Endothelial cell (in vitro differentiated cells): ENCODE measurements at regions not wholly inside any gene's neighbourhood (a gene's known extent, or its start where the extent isn't known, plus 50 kb on each side); places are given as distances from the start of the nearest gene placed in this dataset.
"Not testable (repeated sequence)": the region's sequence is repeated elsewhere in the genome, so short reads cannot be mapped to it uniquely, and the experiment has no call there.

Experiments
- DNase-seq: peaks from one replicate; pipeline ENCODE4 v3.0.0; 2021; ENCODE audit warnings: low spot score
- H3K27ac Mint-ChIP-seq: one replicate; pipeline ENCODE4 v1.8.0; 2021; ENCODE audit warnings: mixed read lengths, inconsistent platforms; ENCODE audit not compliant: unreplicated experiment
- H3K27me3 Mint-ChIP-seq: one replicate; pipeline ENCODE4 v1.8.0; 2021; ENCODE audit warnings: mild to moderate bottlenecking, moderate library complexity, mixed read lengths, inconsistent platforms; ENCODE audit not compliant: unreplicated experiment
- H3K36me3 Mint-ChIP-seq: one replicate; pipeline ENCODE4 v1.8.0; 2021; ENCODE audit warnings: mild to moderate bottlenecking, low read depth, mixed read lengths, inconsistent platforms; ENCODE audit not compliant: unreplicated experiment
- H3K4me1 Mint-ChIP-seq: one replicate; pipeline ENCODE4 v1.8.0; 2021; ENCODE audit warnings: mild to moderate bottlenecking, mixed read lengths, inconsistent platforms; ENCODE audit not compliant: unreplicated experiment
- H3K4me3 Mint-ChIP-seq: one replicate; pipeline ENCODE4 v1.8.0; 2021; ENCODE audit warnings: mild to moderate bottlenecking, mixed read lengths, inconsistent platforms; ENCODE audit not compliant: unreplicated experiment
- H3K9me3 Mint-ChIP-seq: one replicate; pipeline ENCODE4 v1.8.0; 2021; ENCODE audit warnings: mixed read lengths, inconsistent platforms; ENCODE audit not compliant: unreplicated experiment
- CTCF ChIP-seq: fragments of 200-600 bp; sonication (generic); IDR thresholded peaks from one replicate; pipeline ENCODE4 v1.5.0; 2021; ENCODE audit warnings: antibody characterized with exemption; ENCODE audit not compliant: unreplicated experiment

- Mint-ChIP-seq H3K4me3 (no peak overlapping the region), H3K36me3 (no peaks in the 10 kb centered on the region), H3K9me3 (no peaks in the 10 kb centered on the region), H3K27ac (no peak overlapping the region), H3K4me1 (no peaks in the 10 kb centered on the region), H3K27me3 (no peaks in the 10 kb centered on the region)
- DNase-seq = no peak
- TF ChIP-seq CTCF = no peak
These were observed 118.9 kb upstream of the CCDC180 start for GRCh38 chr9:97188545-97188944.

- not testable (repeated sequence) for DNase-seq, H3K9me3 Mint-ChIP-seq, H3K27me3 Mint-ChIP-seq, H3K4me3 Mint-ChIP-seq, H3K4me1 Mint-ChIP-seq, H3K27ac Mint-ChIP-seq, H3K36me3 Mint-ChIP-seq
These were observed 119.8 kb upstream of the CCDC180 start for GRCh38 chr9:97187706-97188105.

GRCh38 chr9:97186493-97186892, 121.0 kb upstream of the CCDC180 start:
- H3K4me3 Mint-ChIP-seq = no peak overlapping the region
- no peaks in the 10 kb centered on the region for H3K36me3 Mint-ChIP-seq
- no peak for DNase-seq
- H3K4me1 Mint-ChIP-seq = no peaks in the 10 kb centered on the region
- H3K9me3 Mint-ChIP-seq = no peaks in the 10 kb centered on the region
- TF ChIP-seq CTCF = no peak
- no peaks in the 10 kb centered on the region for H3K27me3 Mint-ChIP-seq
- H3K27ac Mint-ChIP-seq = no peak overlapping the region

GRCh38 chr9:97182532-97182931, 124.9 kb upstream of the CCDC180 start:
- H3K27me3 Mint-ChIP-seq, H3K36me3 Mint-ChIP-seq, H3K9me3 Mint-ChIP-seq, H3K27ac Mint-ChIP-seq, H3K4me3 Mint-ChIP-seq, DNase-seq, H3K4me1 Mint-ChIP-seq: not testable (repeated sequence)

- H3K27ac Mint-ChIP-seq = no peak overlapping the region
- no peaks in the 10 kb centered on the region for H3K9me3 Mint-ChIP-seq
- H3K4me3 Mint-ChIP-seq = no peak overlapping the region
- no peak for DNase-seq
- H3K36me3 Mint-ChIP-seq = no peaks in the 10 kb centered on the region
- H3K27me3 Mint-ChIP-seq = no peaks in the 10 kb centered on the region
- no peak for TF ChIP-seq CTCF
- peaks cover 4% of the 10 kb centered on the region for H3K4me1 Mint-ChIP-seq
These were observed 127.8 kb upstream of the CCDC180 start for GRCh38 chr9:97179616-97180015.

- Mint-ChIP-seq H3K9me3 (no peaks in the 10 kb centered on the region), H3K4me3 (no peak overlapping the region), H3K27ac (no peak overlapping the region), H3K27me3 (no peaks in the 10 kb centered on the region), H3K36me3 (peaks cover 8% of the 10 kb centered on the region), H3K4me1 (peaks cover 4% of the 10 kb centered on the region)
- TF ChIP-seq CTCF = no peak
- DNase-seq = no peak
These were observed 131.3 kb upstream of the CCDC180 start for GRCh38 chr9:97176206-97176605.

GRCh38 chr9:97168174-97168573, 129.2 kb upstream of the CTSV start:
- peak; percentile 16 for DNase-seq
- H3K27ac Mint-ChIP-seq, H3K36me3 Mint-ChIP-seq, H3K4me1 Mint-ChIP-seq, H3K9me3 Mint-ChIP-seq, H3K27me3 Mint-ChIP-seq, H3K4me3 Mint-ChIP-seq: not testable (repeated sequence)

- H3K36me3 Mint-ChIP-seq, H3K4me3 Mint-ChIP-seq, H3K27ac Mint-ChIP-seq, DNase-seq, H3K27me3 Mint-ChIP-seq, H3K4me1 Mint-ChIP-seq, H3K9me3 Mint-ChIP-seq: not testable (repeated sequence)
These were observed 127.7 kb upstream of the CTSV start for GRCh38 chr9:97166496-97167138.
